ENCODE measurements at regions not wholly inside any gene's neighbourhood (a gene's known extent, or its start where the extent isn't known, plus 50 kb on each side); places are given as distances from the start of the nearest gene placed in this dataset.

DNA sequence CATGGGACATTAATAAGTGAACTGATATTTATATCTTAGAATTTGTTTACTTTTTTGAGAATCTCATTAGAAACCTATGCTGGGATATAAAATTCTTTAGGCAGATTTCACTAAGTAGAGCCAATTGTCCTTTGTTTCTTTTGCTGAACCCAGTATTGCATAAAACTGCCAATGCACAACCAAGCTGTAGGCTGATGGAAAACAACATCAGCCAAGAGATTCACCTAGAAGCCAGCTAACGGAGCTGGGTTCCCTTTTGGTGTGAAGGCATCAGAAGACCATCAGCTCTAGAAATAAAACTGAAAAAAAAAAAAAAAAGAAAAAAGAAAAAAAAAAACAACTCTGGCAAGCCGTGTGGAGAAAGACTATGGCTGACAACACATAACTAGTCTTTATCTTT is 328.2 kb upstream of the PDE3A start:
- no peak overlapping the region for H3K18ac ChIP-seq (ENCODE audit: low read depth, low read length)
- H3K4me2 ChIP-seq (ENCODE audit: low read depth, low read length), result no peak overlapping the region
- no peaks in the 10 kb centered on the region for H3K36me3 ChIP-seq (ENCODE audit: control insufficient read depth, insufficient read depth, low read length)
- no TSS peak for BruUV-seq (replicated peaks)
- no peak overlapping the region for H2BK20ac ChIP-seq (ENCODE audit: low read depth, low read length)
- in situ Hi-C loops (cut with MboI; ENCODE audit: low sequenced_read_pairs), result no loop called here
- H2AK5ac ChIP-seq (ENCODE audit: low read depth, low read length), result no peak overlapping the region
- H3K9ac ChIP-seq (ENCODE audit: low read depth, low read length), result no peak overlapping the region
- H3K27ac ChIP-seq (ENCODE audit: insufficient read depth, low read length), result no peak overlapping the region
- dilution Hi-C loops (cut with HindIII; ENCODE audit: low sequenced_read_pairs, unreplicated experiment), result no loop called here
- intact Hi-C loops (cut with micrococcal nuclease), result no loop called here
- TF ChIP-seq FOS (IDR thresholded peaks at IDR 0.05; ENCODE audit: low read depth, low read length) (no peak), RAD21 (IDR thresholded peaks at IDR 0.05; ENCODE audit: low read length) (no peak), POLR2A (IDR thresholded peaks at IDR 0.05; ENCODE audit: low read depth, low read length) (no peak), CEBPB (IDR thresholded peaks at IDR 0.05; ENCODE audit: low read depth, low read length) (no peak), RFX5 (IDR thresholded peaks at IDR 0.05; ENCODE audit: low read depth, low read length) (no peak), MXI1 (IDR thresholded peaks at IDR 0.05; ENCODE audit: borderline replicate concordance, low read depth, low read length) (no peak), BHLHE40 (IDR thresholded peaks at IDR 0.05; ENCODE audit: low read depth, low read length) (no peak), SMC3 (IDR thresholded peaks at IDR 0.05; ENCODE audit: low read depth, low read length) (no peak), CHD1 (IDR thresholded peaks at IDR 0.05; ENCODE audit: low read depth, low read length) (no peak), ELK1 (IDR thresholded peaks at IDR 0.05; ENCODE audit: borderline replicate concordance, low read depth, low read length) (no peak), NFE2L2 (IDR thresholded peaks at IDR 0.05; ENCODE audit: low read depth, low read length) (no peak), MAZ (IDR thresholded peaks at IDR 0.05; ENCODE audit: borderline replicate concordance, low read depth, low read length) (no peak), RCOR1 (IDR thresholded peaks at IDR 0.05; ENCODE audit: insufficient replicate concordance, low read length) (no peak), MAFK (IDR thresholded peaks at IDR 0.05; ENCODE audit: low read depth, low read length) (no peak)
- TF ChIP-seq, protein P1, sequence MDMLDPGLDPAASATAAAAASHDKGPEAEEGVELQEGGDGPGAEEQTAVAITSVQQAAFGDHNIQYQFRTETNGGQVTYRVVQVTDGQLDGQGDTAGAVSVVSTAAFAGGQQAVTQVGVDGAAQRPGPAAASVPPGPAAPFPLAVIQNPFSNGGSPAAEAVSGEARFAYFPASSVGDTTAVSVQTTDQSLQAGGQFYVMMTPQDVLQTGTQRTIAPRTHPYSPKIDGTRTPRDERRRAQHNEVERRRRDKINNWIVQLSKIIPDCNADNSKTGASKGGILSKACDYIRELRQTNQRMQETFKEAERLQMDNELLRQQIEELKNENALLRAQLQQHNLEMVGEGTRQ (IDR thresholded peaks at IDR 0.05; ENCODE audit: low read depth, low read length), result no peak
- TF ChIP-seq, protein P2, sequence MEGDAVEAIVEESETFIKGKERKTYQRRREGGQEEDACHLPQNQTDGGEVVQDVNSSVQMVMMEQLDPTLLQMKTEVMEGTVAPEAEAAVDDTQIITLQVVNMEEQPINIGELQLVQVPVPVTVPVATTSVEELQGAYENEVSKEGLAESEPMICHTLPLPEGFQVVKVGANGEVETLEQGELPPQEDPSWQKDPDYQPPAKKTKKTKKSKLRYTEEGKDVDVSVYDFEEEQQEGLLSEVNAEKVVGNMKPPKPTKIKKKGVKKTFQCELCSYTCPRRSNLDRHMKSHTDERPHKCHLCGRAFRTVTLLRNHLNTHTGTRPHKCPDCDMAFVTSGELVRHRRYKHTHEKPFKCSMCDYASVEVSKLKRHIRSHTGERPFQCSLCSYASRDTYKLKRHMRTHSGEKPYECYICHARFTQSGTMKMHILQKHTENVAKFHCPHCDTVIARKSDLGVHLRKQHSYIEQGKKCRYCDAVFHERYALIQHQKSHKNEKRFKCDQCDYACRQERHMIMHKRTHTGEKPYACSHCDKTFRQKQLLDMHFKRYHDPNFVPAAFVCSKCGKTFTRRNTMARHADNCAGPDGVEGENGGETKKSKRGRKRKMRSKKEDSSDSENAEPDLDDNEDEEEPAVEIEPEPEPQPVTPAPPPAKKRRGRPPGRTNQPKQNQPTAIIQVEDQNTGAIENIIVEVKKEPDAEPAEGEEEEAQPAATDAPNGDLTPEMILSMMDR (conservative IDR thresholded peaks at IDR 0.05; ENCODE audit: low read depth, low read length), result no peak
- H3K9me3 ChIP-seq (ENCODE audit: control insufficient read depth, insufficient read depth, low read length), result no peaks in the 10 kb centered on the region
- WGBS, 2 experiments (ENCODE audit: extremely low coverage in 2 of 2, insufficient read length in 1 of 2), result no CpG with 5 or more reads among the region's 2 CpGs
- H3K4ac ChIP-seq (ENCODE audit: low read depth, low read length), result no peak overlapping the region
- no peak overlapping the region for H4K91ac ChIP-seq (ENCODE audit: insufficient read depth, low read depth, low read length)
- ChIA-PET POLR2A (ENCODE audit: unreplicated experiment) (no interaction called here), CTCF (no interaction called here)
- H3K4me1 ChIP-seq (ENCODE audit: control insufficient read depth, insufficient read depth, low read length), result peaks cover 2% of the 10 kb centered on the region; the same call in 1 of the 2 replicates
- H4K5ac ChIP-seq (ENCODE audit: low read depth, low read length), result no peak overlapping the region
- H3K56ac ChIP-seq (ENCODE audit: extremely low read depth, insufficient read depth, low read length), result no peak overlapping the region
- no peak overlapping the region for H2BK5ac ChIP-seq (ENCODE audit: low read depth, low read length, poor library complexity, severe bottlenecking)
- no peak overlapping the region for H2BK120ac ChIP-seq (ENCODE audit: low read depth, low read length)
- H3K9me1 ChIP-seq (ENCODE audit: insufficient read depth, low read length), result no peaks in the 10 kb centered on the region
- no peak overlapping the region for H3K4me3 ChIP-seq (ENCODE audit: insufficient read depth, low read depth, low read length)
- H3K27me3 ChIP-seq (ENCODE audit: control insufficient read depth, insufficient read depth, low read length), result no peaks in the 10 kb centered on the region
- H2BK15ac ChIP-seq (ENCODE audit: low read depth, low read length), result no peak overlapping the region
- H2AK9ac ChIP-seq (replicated peaks; ENCODE audit: low read depth, low read length, poor library complexity), result no peak overlapping the region
- no peak overlapping the region for H3K23ac ChIP-seq (ENCODE audit: low read depth, low read length)
- no peak overlapping the region for H2AFZ ChIP-seq (replicated peaks; ENCODE audit: low read length, poor library complexity)
- H3K14ac ChIP-seq (replicated peaks; ENCODE audit: low read depth, low read length), result no peak overlapping the region
- ATAC-seq (ENCODE audit: low read depth) (no peak), DNase-seq (no peak)
- H4K8ac ChIP-seq (ENCODE audit: low read depth in 2 of 2, low read length in 2 of 2), result no peak overlapping the region
- no peaks in the 10 kb centered on the region for H4K20me1 ChIP-seq (ENCODE audit: insufficient read depth, low read length)
- no peaks in the 10 kb centered on the region for H3K79me1 ChIP-seq (ENCODE audit: low read depth in 1 of 2, low read length in 2 of 2)
